Hypothalamus (tissue), 51 donors: ENCODE measurements at regions not wholly inside any gene's neighbourhood (a gene's known extent, or its start where the extent isn't known, plus 50 kb on each side); places are given as distances from the start of the nearest gene placed in this dataset.

ENCODE experiments used
- DNase-seq, 51 donors: peaks; one replicate each; lab custom pipeline; 2025; lab: John Stamatoyannopoulos, UW

DNA sequence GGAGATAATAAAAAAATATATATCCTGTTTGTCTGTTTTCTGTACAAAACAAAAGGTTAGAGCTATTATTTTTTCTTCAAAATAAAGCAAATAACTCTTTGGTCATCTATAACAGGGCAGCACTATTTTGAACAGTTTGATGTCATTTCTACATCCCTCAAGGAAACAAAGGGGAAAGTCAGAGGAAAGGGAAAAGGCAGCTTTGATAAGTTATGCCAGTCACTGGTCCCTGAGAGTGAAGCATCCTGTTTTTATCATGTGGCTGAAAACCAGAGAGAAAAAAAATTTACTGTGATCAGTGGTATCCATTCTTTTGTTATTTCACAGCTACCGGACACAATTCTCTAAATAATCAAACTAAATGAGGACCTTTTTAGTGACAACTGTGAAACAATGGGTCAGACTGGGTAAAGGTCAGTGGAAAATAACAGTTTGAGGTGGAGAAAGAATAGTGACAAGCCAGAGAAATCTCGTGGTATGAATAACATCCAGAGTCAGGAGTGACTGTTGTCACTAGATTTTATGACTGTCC, 356.0 kb downstream of the HDGFL1 start:
- no peak for DNase-seq

DNA sequence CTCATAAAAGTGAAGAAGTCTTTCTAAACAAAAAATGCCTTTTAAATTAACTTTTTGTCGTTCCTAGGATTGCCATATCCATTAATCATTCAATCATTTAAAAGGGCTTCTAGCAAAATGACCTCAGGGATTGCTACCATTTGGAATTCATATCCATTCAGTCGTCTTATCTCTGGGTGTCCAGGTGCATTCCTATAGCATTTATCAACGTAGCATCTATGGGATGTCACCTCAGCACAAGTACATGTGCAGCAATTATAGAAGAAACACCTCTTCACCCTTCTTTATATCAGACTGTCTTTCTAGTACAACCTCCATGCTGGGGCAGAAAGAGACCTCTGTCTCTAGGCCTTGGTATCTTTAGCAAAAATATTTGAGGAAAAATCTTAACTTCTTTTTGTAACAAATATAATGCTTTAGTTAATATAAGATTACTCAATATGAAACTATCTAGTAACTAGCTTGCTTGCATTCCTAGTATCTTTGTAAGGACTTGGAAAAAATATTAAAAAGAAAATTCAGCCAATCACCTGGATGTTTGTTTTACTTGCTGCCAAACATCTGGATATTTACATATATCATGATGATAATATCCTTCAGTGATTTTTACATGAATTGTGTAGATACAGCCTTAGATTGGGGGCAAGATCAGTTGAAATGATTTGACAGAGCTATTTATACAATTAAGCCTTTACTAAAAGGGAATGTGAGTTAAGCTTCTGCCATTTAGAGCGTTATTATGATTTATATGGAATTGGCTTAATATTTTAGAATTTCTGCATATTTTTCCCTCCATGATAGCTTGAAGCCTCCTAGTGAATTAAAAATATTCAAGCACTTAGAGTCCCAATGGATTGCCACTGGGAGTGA, 356.8 kb downstream of the HDGFL1 start:
- DNase-seq, result no peak

DNA sequence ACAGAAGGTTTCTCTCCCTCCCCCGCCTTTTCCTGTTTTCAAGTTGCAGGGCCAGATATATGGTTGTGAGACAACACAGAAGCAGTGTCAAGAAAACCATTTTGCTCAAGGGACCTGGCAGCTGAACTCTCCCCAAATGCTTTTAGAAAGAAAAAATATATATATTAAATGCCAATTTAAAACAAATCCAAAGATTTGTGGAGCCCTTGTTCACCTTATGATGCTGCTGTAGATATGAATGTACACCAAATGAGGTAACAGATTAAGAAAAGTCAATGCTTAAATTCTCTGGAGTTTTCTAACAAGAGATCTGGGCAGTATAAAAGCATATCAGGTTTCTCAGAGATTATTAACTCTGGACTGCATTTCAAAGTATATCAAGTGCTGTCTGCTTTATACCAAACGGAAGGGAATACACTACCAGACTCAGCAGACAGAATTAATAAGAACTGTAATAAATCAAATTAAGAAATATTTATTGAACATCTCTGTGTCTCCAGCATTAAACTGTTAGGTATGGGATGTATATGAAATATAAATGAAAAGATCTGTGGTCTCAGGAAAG, 357.5 kb downstream of the HDGFL1 start:
- DNase-seq, result peak in 1 of 51 donors; percentile 0

DNA sequence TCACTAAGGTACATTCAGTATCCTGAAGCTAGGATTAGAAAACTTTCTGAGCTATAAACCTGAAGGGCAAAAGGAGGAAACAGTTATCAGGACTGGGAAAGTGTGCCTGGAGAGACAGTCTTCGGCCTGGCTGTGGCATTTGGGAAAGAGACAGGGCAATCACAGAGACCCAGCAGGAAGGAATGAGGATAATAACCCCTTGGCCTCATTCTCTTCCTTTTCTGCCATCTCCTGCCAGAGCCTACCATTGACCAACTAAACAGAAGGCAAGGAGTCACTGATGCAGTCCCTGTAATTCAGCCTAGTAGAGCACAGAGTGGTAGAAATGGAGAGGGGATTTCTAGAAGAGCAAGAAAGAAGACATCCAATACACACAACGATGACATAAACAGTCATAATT, 359.4 kb downstream of the HDGFL1 start:
- no peak for DNase-seq

DNA sequence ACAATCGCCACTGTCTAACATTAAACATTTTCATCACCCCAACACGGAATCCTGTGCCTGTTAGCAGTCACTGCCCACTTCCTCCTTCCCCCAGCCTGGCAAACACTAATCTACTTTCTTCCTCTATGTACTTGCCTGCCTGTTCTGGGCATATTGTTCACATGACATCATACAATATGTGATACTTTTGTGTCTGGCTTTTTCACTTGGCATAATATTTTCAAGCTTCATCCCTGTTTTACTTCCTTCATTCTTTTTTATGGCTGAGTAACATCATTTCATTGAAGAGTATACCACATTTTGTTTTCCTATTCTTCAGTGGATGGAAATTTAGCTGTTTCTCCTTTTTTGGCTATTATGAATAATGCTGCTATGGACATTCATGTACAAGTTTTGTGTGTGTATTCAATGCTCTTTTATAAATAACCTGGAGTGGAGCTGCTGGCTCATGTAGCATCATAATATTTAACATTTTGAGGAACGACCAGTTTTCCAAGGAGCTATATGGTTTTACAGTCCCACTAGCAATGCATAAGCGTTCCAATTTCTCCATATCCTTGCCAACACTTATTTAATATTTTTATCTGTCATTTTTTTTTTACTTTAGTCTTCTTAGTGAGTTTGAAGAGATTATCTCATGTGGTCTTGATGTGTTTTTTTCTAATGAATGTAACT, 360.1 kb downstream of the HDGFL1 start:
- peak in 1 of 51 donors; percentile 4 for DNase-seq

DNA sequence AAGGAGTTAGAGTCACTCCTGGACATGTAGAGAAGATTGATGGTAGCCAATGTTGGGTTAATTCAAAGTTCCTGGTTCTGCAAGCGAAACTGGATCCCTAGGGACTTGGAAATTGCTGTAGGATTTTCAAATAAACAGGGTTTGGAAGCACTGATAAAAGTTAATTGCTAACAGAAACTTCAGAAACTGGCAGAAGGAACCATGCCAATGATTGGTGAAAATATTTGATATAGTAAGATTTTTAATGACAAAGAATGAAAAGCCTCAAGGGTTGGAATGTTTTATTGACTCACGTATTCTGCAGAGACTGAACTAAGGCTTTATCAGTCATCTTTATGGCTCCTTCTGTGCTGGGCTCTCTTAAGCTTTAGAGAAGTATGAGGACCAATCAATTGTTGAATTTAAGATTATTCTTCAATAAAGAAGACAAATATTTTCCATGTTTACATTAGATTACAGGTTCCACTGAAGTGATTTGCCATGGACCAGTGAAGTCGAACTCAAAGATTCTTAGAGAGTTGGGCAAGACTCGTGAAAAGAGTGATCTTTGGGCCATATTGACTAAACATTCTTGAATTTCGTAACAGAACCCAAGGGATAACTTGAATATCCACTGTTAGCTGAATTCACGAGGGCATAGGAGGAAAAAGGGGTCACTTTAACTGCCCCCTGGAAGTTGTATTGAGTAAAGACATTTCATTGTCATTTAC, 371.4 kb downstream of the HDGFL1 start:
- DNase-seq, result no peak

DNA sequence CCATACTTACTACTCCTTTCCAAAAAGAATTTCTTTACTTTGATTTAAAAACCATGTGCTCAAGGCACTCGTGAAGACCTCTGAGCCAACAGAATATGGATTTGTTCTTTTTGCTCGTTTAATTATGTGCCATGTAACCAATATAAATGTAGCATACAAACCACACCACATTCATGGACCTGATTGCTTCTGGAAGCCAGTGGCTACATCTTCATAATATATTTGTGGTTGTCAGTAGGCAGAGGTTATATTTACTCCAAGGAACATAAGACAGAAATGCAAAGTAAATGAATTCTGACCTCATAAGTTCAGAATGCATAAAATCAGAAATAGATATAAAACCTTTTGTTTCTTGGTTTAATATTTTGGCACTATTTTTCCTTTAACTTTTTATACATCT, 373.0 kb downstream of the HDGFL1 start:
- DNase-seq, result no peak

DNA sequence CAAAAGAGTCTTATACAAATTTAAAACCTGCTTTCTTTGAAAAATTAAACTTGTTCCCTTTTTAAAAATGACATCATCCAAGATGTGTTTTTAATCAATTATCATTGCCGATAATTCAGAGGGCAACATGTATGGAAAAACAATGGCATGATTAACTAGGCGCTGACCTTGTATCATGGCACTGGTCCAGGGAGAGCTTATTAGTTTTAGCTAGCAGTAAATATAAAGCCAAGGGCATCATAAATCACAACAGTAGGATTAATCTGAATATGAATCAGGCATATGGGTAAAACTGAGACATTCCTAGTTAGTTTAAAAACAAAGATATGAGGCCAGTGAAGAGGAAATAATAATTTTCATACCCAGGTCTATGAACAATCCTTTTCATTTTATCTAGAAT, 374.0 kb downstream of the HDGFL1 start:
- no peak for DNase-seq

DNA sequence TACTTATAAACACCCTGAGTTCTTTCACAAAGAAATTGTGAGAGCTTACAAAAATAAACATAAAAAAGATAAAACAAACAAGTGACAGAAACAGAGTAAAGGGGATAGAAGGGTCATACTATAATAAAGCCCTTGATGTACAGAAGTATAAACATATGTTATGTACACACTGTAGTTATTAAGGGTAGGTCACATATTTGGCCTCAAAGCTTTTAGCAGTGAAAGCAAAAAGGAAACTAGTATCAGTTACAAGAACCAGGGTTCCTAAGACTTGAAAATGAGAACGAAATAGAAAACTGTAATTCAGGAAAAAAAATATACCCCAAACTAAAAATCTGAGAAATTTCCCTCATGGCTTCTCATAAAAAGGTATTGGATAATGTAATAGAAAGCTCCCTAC, 380.6 kb downstream of the HDGFL1 start:
- no peak for DNase-seq

DNA sequence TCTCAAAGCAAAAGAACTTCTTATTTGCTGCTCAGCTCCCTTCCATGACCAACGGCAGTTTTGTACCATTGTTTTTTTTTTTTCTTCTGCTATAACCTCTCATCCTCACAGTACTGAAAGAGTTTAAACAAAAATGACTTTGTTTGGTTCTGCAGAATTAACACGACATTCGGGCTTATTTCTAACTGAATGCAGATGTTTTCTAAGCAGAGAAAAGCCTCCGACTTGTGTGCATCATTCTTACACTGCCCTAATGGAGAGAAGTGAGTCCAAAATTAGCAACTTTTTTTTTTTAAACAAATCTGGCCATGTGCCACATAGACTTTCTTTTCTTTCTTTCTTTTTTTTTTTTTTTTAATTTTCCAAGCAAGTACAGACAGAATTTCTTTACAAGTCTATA, 382.7 kb downstream of the HDGFL1 start:
- DNase-seq, result no peak

DNA sequence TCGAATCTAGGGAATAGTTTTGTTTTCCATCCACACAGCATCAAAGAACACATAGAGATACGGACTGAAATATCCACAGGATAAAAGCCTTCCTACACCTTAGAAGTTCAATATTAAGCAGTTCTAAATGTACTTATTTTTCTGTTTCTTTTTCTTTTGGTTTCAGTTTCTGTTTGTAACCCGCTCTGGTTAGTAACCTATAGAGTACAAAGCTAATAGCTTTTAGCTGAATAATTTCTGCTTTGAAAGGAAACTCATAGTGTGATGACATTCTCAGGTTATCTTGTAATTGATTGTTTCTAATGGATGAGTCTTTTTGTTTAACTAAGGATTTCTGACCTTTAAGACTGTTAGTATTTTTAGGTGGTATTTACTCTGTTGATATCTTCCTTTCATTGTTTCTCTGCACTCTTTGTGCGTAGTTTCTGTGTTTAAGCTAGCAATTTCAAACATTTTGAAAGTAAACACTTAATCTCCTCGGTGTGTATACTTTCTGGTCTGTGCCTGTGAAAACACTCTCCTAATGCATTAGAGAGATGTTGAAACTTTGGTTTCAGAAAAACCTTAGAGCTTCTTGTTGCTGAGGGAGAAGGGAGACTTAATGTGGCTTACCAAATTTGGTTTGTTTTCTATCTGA, 385.5 kb downstream of the HDGFL1 start:
- DNase-seq, result no peak

DNA sequence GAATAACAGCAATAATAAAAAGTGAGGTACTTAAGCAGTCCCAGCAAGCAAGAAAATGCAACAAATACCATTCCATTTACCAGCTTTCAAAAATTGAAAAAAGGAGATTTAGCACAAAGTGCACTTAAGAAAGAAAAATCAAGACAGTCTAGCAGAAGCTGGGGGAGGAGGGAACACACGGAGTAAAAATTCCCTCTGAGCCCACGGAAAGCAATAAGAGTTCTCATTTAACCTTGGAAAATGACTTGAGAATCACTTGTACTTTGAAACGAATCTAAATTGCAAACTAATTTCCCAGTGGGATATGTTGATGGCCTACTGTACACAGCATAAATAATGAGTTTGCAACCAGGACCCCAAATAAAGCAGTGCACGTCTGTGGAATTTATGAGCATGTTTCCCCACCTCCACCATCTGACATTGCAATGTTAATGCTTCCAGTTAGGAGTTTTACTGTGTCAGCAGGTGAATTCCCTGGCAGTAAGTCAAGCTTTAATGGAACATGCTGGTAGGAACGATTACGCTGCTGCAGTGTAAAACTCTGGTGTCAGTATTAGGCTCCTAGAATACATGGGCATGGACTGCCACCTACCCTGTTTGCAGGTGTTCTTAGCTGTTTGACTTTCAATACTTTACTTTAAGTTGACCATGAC, 386.8 kb downstream of the HDGFL1 start:
- DNase-seq, result no peak

DNA sequence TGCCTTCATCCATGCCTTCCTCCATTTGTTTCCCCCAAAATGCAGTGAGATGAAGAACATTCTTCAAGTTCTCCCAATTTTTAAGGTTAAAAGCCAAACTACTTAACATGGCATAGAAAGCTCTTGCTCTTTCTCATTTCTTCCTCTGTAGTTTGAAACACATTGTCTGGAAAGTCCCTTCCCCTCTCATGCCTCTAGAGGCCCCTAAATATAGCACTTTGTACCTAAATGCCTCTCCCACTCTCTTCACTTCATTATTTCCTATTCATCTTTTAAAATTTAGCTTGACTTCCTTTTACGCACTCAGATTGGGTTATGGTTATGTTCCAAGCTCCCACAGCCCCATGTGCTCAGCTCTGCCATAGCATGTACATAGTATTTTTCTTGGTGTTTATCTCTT, 389.3 kb downstream of the HDGFL1 start:
- DNase-seq, result no peak

DNA sequence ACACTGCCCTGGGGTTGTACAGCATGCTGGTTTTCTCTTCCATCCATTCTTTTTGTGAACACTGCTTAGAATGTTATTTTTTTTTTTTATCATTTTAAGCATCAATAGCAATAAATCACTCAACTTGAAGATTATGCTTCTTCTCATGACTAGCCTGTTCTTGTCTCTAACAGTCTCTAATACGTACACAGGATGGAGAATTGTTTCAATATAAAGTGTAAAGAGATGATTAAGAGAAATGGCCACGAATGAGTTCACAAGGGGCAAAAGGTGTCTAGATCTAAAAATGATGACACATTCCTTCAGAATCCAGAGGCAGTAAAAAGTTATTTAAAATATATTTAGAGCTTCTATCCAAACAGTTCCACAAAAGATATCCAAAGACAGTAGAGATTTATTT, 390.2 kb downstream of the HDGFL1 start:
- DNase-seq, result no peak

DNA sequence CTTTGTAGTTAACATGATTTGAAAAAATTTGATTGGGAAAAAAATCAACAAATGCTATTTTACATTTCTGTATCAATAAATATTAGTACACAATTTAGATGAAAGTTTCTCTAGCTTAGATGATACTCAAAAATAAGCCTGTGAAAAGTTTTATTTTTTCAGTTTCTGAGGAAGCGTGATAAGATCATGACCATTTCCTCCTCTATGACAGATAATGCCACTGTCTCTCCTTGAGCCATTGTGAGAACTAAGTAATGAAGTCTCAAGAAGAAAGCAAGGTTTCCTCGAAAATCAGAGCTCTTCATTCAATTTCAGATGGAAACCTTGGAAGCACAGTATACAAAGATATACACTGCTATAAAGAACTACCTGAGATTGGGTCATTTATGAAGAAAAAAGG, 395.0 kb downstream of the HDGFL1 start:
- no peak for DNase-seq

DNA sequence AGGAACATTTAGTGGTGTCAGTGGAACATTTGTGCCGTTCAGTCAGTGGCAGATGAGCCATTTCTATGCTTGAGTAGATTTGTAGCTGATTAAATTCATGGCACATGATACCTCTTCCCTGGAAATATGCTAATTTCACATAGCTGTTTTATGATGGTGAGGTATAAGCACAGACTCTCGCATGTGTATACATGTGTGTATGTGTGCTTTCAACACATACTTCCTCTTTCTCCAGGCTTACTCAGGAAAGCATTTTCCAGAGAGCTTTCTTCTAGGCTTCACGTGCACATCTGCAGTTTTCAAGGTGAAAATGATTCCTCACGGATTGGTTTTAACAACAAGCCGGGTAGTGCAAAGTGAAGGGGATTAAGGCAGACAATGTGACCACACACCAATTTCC, 396.5 kb downstream of the HDGFL1 start:
- DNase-seq, result no peak

DNA sequence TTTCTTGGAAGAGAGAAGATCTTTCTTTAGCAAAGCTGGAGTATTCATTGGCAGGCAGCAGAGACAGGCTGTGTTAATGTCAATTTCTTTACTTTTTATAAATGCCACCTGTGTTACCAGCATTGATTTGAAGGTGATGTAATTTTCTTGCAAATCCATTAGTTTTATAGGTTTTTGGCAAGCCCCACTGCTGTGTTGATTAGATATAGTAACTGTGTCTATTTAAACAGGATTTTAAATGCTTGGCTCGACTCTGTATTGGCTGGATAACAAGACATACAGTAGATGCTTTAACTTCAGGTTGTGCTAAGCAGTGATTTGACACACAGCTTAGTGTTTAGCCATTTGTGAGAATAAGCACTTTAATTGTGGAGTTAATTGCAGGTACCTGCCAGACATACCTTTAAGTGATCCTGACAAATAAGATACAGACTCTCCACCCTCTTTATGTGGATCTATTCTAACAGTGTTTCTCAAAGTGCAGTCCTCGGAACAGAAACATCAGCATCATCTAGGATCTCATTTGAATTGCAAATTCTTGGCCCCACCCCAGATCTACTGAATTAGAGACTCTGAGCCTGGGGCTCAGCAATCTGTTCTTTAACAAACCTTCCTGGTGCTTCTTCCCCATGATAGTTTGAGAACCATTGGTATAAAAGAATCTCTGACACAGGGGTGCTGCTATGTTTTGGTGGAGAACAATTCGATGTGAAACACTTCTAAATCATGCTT, 397.5 kb downstream of the HDGFL1 start:
- no peak for DNase-seq

DNA sequence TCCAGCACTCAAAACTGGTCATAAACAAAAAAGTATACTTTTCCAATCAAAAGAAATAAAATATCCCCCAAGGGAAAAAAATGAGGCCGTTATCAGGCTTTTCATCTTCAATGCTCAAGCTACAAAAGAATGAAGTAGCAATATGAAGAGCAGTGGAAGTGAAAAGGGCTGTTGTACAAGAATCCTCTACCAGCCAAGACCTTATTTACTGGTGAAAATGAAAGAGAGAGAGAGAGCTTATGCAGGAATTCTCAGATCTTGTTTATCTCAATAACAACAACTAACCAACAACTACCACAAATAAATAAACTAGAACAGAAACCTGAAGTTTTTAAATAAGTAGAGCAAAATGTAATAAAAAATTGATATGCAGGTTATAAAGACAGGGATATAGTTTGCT, 400.6 kb downstream of the HDGFL1 start:
- DNase-seq, result no peak

DNA sequence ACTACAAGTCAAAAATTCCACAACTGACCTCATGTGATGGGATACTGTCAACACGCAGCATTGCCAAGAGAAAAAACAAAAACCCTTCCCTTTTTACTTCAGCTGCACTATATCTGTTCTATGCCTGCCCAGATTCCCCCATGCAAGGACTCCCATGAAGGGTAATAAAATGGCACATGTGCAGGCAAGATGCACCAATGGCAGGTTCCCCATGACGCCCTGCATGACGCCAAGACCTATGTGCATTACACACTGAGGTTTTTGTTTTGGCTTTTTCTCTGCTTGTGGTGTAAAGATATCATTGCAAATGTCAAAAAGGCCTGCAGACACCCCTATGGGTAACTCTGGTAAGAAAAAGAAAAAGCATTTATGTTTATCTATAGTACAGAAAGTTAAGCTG, 403.4 kb downstream of the HDGFL1 start:
- no peak for DNase-seq
